Aorta (tissue), 5 donors: ENCODE measurements at regions not wholly inside any gene's neighbourhood (a gene's known extent, or its start where the extent isn't known, plus 50 kb on each side); places are given as distances from the start of the nearest gene placed in this dataset.
"Not testable (repeated sequence)": the region's sequence is repeated elsewhere in the genome, so short reads cannot be mapped to it uniquely, and the experiment has no call there.

ENCODE experiments used
- ATAC-seq: fragments of 200-7000 bp; cut with Tn5 transposase; one replicate; pipeline ENCODE4 v1.9.1; 2022; ENCODE audit warnings: moderate library complexity; ENCODE audit not compliant: low FRiP score
- DNase-seq, 2 donors: peaks; one replicate each; pipeline ENCODE4 v3.0.0-alpha.2; 2020
- H3K27ac ChIP-seq, 2 donors: one replicate each; pipeline ENCODE4 v1.5.1; 2013; ENCODE audit warnings: low read length in 2 of 2, mild to moderate bottlenecking in 2 of 2, moderate library complexity in 2 of 2, control low read depth in 1 of 2, inconsistent platforms in 1 of 2, low read depth in 1 of 2
- H3K27me3 ChIP-seq, 2 donors: one replicate each; pipeline ENCODE4 v1.6.1; 2013; ENCODE audit warnings: control low read depth in 1 of 2, low read length in 1 of 2, mild to moderate bottlenecking in 1 of 2, moderate library complexity in 1 of 2; ENCODE audit not compliant: insufficient read depth in 2 of 2, control insufficient read depth in 1 of 2
- H3K36me3 ChIP-seq, 2 donors: one replicate each; pipeline ENCODE4 v1.6.1; 2013; ENCODE audit warnings: control low read depth in 1 of 2, low read length in 1 of 2, mild to moderate bottlenecking in 1 of 2; ENCODE audit not compliant: insufficient read depth in 2 of 2, control insufficient read depth in 1 of 2
- H3K4me1 ChIP-seq, 2 donors: one replicate each; pipeline ENCODE4 v1.6.1; 2013; ENCODE audit warnings: low read length in 2 of 2, control low read depth in 1 of 2, mild to moderate bottlenecking in 1 of 2, moderate library complexity in 1 of 2; ENCODE audit not compliant: insufficient read depth in 2 of 2, control insufficient read depth in 1 of 2
- H3K4me3 ChIP-seq, 2 donors: one replicate each; pipeline ENCODE4 v1.5.1; 2013; ENCODE audit warnings: low read length in 2 of 2, control low read depth in 1 of 2, mild to moderate bottlenecking in 1 of 2
- H3K9me3 ChIP-seq: one replicate; pipeline ENCODE4 v1.6.1; 2013; ENCODE audit warnings: mild to moderate bottlenecking, low read length; ENCODE audit not compliant: control insufficient read depth
- WGBS, 2 donors: extraction: QIAGEN DNeasy Blood & Tissue Kit; methylation state at CpG; one replicate each; pipeline ENCODE4 v1.1.7; 2013; 5-methylcytosine and 5-hydroxymethylcytosine counted together
- intact Hi-C, 2 donors: fragments of 100-400 bp; cut with DNase I; formaldehyde crosslinking; loops; one replicate each; pipeline versions ENCODE4 v1.14.2 to v1.15.0; 2022
- donor health status: healthy with polysubstance abuse.
- donor health status: Bipolar disorder and iron deficiency.
- donor health status: DM: no; HTN: no; CAD: no.
- donor health status: DM: no; HTN: no; CAD: no.
- donor health status: DM: yes; HTN: yes; CAD: no.

- H3K4me3 ChIP-seq, H3K27ac ChIP-seq, DNase-seq, H3K4me1 ChIP-seq, H3K9me3 ChIP-seq, H3K27me3 ChIP-seq, ATAC-seq, H3K36me3 ChIP-seq: not testable (repeated sequence)
- intact Hi-C loops, result loop anchor here in 1 of 2 donors (10.0 kb wide), 2 partner anchors 276 to 506 kb away; no protein-coding TSS in a partner anchor
Measured at GRCh38 chr3:40698611-40699010, 173.9 kb downstream of the ZNF621 start.

GRCh38 chr3:40701016-40701588 is 176.3 kb downstream of the ZNF621 start:
- DNase-seq (no peak), ATAC-seq (no peak)
- Histone ChIP-seq H3K27ac (no peak overlapping the region), H3K4me3 (no peak overlapping the region), H3K36me3 (no peaks in the 10 kb centered on the region), H3K27me3 (no peaks in the 10 kb centered on the region), H3K9me3 (no peaks in the 10 kb centered on the region), H3K4me1 (no peaks in the 10 kb centered on the region)
- WGBS, 2 donors, result 93 to 100% methylated on average over 1 of the region's 1 CpG
- intact Hi-C loops, result no loop called here

- Histone ChIP-seq H3K36me3 (no peaks in the 10 kb centered on the region), H3K9me3 (no peaks in the 10 kb centered on the region), H3K27me3 (no peaks in the 10 kb centered on the region), H3K27ac (no peak overlapping the region), H3K4me1 (no peaks in the 10 kb centered on the region), H3K4me3 (no peak overlapping the region)
- ATAC-seq (no peak), DNase-seq (no peak)
- intact Hi-C loops, result no loop called here
- WGBS, 2 donors, result 78 to 82% methylated on average over 1 of the region's 1 CpG
Measured at GRCh38 chr3:40704224-40704623, 179.5 kb downstream of the ZNF621 start.

GRCh38 chr3:40705663-40706062 is 180.9 kb downstream of the ZNF621 start:
- Histone ChIP-seq H3K27ac (no peak overlapping the region), H3K36me3 (no peaks in the 10 kb centered on the region), H3K27me3 (no peaks in the 10 kb centered on the region), H3K9me3 (no peaks in the 10 kb centered on the region), H3K4me3 (no peak overlapping the region), H3K4me1 (no peaks in the 10 kb centered on the region)
- DNase-seq (no peak), ATAC-seq (no peak)
- intact Hi-C loops, result no loop called here

GRCh38 chr3:40713306-40713705 is 188.5 kb downstream of the ZNF621 start:
- no peak overlapping the region for H3K27ac ChIP-seq
- intact Hi-C loops, result no loop called here
- DNase-seq (no peak), ATAC-seq (peak; percentile 37)
- no peaks in the 10 kb centered on the region for H3K36me3 ChIP-seq
- peaks cover 0 to 4% of the 10 kb centered on the region in 2 donors for H3K4me1 ChIP-seq
- no peaks in the 10 kb centered on the region for H3K27me3 ChIP-seq
- no peaks in the 10 kb centered on the region for H3K9me3 ChIP-seq
- no peak overlapping the region for H3K4me3 ChIP-seq

GRCh38 chr3:40713795-40714194 is 189.0 kb downstream of the ZNF621 start:
- WGBS, 2 donors, result 63 to 76% methylated on average over 6 of the region's 6 CpGs
- H3K27me3 ChIP-seq, result no peaks in the 10 kb centered on the region
- DNase-seq (no peak), ATAC-seq (no peak)
- H3K4me3 ChIP-seq, result no peak overlapping the region
- no peak overlapping the region for H3K27ac ChIP-seq
- no peaks in the 10 kb centered on the region for H3K36me3 ChIP-seq
- peaks cover 0 to 4% of the 10 kb centered on the region in 2 donors for H3K4me1 ChIP-seq
- no peaks in the 10 kb centered on the region for H3K9me3 ChIP-seq
- intact Hi-C loops, result no loop called here

GRCh38 chr3:40714771-40715345 is 190.1 kb downstream of the ZNF621 start:
- Histone ChIP-seq H3K27me3 (no peaks in the 10 kb centered on the region), H3K4me1 (peaks cover 0 to 4% of the 10 kb centered on the region in 2 donors), H3K9me3 (no peaks in the 10 kb centered on the region), H3K4me3 (no peak overlapping the region), H3K27ac (no peak overlapping the region), H3K36me3 (no peaks in the 10 kb centered on the region)
- intact Hi-C loops, result no loop called here
- no peak for DNase-seq
- ATAC-seq, result no peak
- WGBS, 2 donors, result 86 to 92% methylated on average over 10 of the region's 10 CpGs

DNA sequence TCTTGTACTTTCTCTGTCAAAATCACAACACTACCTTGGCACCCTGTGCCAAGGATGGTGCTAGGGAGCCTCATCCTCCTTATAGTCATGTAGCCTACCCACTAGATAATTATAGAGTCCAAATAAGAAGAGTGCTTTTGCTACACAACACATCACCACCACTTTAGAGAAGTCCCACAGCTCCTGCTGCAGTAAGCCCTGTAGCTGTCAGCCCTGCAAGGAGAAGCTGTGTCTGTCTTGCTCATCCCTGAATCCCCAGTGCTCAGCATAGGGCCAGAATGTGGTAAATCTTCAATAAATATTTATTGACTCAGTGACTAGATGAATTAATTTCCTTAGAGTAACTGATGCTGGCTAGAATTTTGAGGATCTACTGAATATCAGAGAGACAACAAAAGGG is 190.8 kb downstream of the ZNF621 start:
- ATAC-seq (no peak), DNase-seq (no peak)
- H3K27ac ChIP-seq, result no peak overlapping the region
- peaks cover 0 to 4% of the 10 kb centered on the region in 2 donors for H3K4me1 ChIP-seq
- H3K4me3 ChIP-seq, result no peak overlapping the region
- no peaks in the 10 kb centered on the region for H3K9me3 ChIP-seq
- no peaks in the 10 kb centered on the region for H3K36me3 ChIP-seq
- intact Hi-C loops, result no loop called here
- no peaks in the 10 kb centered on the region for H3K27me3 ChIP-seq

DNA sequence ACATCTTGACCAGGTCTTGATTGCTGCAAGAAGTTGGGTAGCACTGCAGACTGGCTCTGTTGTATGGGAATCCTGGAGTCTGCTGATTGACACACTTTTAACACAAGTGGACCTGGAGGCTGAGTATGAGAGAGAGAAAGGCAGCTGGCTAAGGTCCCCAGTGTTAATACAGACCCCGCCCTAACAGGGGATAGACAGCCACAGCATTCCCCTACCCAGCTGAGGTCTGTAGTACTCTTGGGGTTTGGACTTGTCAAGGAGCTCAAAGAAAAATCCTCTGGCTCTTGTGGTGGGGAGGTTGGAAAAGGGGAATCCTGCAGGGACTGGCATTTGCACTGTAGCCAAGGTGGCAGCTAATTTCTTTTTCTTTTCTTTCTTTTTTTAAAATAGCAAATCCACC is 192.7 kb downstream of the ZNF621 start:
- DNase-seq (no peak), ATAC-seq (no peak)
- intact Hi-C loops, result no loop called here
- H3K27me3 ChIP-seq, result no peaks in the 10 kb centered on the region
- peaks cover 0 to 4% of the 10 kb centered on the region in 2 donors for H3K4me1 ChIP-seq
- H3K9me3 ChIP-seq, result no peaks in the 10 kb centered on the region
- no peak overlapping the region for H3K4me3 ChIP-seq
- no peak overlapping the region for H3K27ac ChIP-seq
- H3K36me3 ChIP-seq, result no peaks in the 10 kb centered on the region
- WGBS, 2 donors, result 93 to 95% methylated on average over 1 of the region's 1 CpG
